ENCODE measurements at regions not wholly inside any gene's neighbourhood (a gene's known extent, or its start where the extent isn't known, plus 50 kb on each side); places are given as distances from the start of the nearest gene placed in this dataset.
"Not testable (repeated sequence)": the region's sequence is repeated elsewhere in the genome, so short reads cannot be mapped to it uniquely, and the experiment has no call there.

DNA sequence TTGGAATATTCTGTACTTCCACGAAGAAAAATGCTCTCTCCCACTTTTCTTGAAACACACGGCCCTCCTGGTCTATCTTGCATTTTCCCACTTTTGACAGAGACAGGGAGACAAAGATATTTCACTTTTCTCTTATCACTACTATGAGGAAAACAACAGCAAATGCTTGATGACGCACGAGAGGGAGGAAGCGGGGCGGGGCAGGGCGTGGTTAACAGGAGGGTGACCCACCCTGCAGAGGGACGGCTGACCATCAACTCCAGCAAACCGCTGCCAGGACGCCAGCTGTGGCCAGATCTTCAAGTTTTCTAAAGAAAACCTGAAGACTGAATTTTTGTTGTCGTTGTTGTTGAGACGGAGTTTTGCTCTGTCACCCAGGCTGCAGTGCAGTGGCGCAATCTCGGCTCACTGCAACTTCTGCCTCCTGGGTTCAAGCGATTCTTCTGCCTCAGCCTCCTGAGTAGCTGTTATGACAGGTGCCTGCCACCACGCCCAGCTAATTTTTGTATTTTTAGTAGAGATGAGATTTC is 63.8 kb downstream of the NSUN5 start:
- H3K4me1 Mint-ChIP-seq (ENCODE audit: low read depth); H3K36me3 Mint-ChIP-seq (ENCODE audit: low read depth); H3K9me3 Mint-ChIP-seq; H3K4me3 Mint-ChIP-seq; H3K27me3 Mint-ChIP-seq (ENCODE audit: insufficient read depth); H3K27ac Mint-ChIP-seq; DNase-seq: not testable (repeated sequence)

DNA sequence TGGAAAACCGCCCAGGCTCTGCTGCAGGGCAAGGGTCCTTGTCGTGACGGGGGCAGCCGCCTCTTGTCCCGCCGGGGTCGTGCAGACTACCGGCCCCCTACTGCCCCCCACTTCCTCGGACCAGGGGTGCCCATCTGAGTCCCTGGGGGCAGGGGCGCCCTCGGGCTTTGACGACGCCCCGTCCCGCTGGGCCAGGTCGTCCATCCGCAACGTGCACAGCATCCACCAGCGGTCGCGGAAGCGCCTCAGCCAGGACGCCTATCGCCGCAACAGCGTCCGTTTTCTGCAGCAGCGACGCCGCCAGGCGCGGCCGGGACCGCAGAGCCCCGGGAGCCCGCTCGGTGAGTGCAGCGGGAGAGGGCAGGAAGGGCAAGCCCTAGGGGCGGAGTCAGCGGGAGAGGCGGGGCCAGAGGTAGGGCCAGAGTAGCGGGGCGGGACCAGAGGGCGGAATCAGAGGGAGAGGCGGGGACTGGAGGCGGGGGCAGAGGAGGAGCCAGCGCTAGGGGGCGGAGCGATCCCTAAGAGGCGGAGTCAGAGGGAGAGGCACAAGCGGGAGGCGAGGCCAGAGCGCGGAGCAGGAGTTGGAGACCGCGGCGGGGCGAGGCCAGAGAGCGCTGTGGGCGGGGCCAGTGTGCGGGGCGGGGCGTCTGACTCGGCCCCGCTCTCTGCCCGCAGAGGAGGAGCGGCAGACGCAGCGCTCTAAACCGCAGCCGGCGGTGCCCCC is 73.5 kb downstream of the NSUN5 start:
- peak; percentile 72 for DNase-seq
- not testable (repeated sequence) for H3K27ac Mint-ChIP-seq; H3K27me3 Mint-ChIP-seq (ENCODE audit: insufficient read depth); H3K9me3 Mint-ChIP-seq; H3K36me3 Mint-ChIP-seq (ENCODE audit: low read depth); H3K4me3 Mint-ChIP-seq; H3K4me1 Mint-ChIP-seq (ENCODE audit: low read depth)

DNA sequence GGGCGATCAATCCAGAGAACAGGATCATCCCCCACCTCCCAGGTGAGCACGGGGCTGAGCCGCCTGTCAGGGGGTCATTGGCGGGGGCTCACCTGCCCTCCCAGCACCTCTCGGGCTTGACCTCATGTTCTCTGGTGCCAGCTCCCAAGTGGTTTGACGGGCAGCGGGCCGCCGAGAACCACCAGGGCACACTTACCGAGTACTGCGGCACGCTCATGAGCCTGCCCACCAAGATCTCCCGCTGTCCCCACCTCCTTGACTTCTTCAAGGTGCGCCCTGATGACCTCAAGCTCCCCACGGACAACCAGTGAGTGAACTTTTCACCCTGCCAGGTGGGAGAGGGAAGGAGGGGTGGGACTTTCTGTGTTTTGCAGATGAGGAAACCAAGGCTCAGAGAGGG is 82.9 kb downstream of the NSUN5 start:
- not testable (repeated sequence) for DNase-seq; H3K9me3 Mint-ChIP-seq; H3K36me3 Mint-ChIP-seq (ENCODE audit: low read depth); H3K4me1 Mint-ChIP-seq (ENCODE audit: low read depth); H3K4me3 Mint-ChIP-seq; H3K27ac Mint-ChIP-seq; H3K27me3 Mint-ChIP-seq (ENCODE audit: insufficient read depth)

DNA sequence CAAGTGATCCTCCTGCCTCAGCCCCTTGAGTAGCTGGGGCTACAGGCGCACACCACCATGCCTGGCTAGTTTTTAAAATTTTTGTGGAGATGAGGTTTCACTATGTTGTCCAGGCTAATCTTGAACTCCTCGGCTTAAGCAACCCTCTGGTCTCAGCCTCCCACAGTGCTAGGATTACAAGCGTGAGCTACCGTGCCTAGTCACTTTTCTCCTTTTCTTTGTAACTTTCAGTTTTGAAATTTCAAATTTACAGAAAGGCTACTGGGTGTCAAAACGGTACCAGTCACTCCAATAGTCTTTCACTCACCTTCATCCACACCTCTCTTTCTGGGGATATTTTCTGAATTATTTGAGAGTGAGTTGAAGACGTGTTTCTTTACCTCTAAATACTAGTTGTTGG is 86.9 kb downstream of the NSUN5 start:
- DNase-seq; H3K27ac Mint-ChIP-seq; H3K9me3 Mint-ChIP-seq; H3K4me1 Mint-ChIP-seq (ENCODE audit: low read depth); H3K4me3 Mint-ChIP-seq; H3K36me3 Mint-ChIP-seq (ENCODE audit: low read depth); H3K27me3 Mint-ChIP-seq (ENCODE audit: insufficient read depth): not testable (repeated sequence)

DNA sequence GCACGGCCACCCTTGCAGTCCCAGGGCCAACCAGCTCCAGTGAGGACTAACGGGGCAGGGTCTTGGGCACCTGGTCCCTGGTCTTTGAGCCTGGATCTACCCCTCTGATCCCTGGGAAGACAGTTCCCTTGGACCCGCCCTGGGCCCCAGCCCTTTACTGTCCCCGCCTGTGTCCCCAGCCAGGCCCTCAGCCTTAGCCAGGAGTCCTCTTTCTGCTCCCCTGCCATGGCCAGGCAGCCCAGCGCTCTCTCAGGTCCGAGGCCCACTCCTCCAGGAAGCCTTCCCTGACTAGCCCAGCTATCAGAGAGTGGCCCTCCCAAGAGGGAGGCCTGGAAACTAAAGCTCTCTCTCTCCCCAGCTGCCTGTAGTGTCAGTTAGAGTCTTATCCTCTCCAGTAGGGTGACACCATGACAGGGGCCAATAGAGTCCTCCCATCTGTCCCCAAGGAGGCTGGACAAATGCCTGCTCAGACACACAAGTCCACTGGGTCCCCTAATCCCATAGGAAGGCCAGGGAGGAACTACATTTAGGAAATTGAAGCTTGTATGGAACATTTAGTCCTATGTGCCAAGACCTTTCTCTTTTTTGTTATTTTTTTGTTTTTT is 87.8 kb downstream of the NSUN5 start:
- not testable (repeated sequence) for H3K36me3 Mint-ChIP-seq (ENCODE audit: low read depth); H3K27ac Mint-ChIP-seq; H3K9me3 Mint-ChIP-seq; H3K4me3 Mint-ChIP-seq; H3K4me1 Mint-ChIP-seq (ENCODE audit: low read depth); DNase-seq; H3K27me3 Mint-ChIP-seq (ENCODE audit: insufficient read depth)

DNA sequence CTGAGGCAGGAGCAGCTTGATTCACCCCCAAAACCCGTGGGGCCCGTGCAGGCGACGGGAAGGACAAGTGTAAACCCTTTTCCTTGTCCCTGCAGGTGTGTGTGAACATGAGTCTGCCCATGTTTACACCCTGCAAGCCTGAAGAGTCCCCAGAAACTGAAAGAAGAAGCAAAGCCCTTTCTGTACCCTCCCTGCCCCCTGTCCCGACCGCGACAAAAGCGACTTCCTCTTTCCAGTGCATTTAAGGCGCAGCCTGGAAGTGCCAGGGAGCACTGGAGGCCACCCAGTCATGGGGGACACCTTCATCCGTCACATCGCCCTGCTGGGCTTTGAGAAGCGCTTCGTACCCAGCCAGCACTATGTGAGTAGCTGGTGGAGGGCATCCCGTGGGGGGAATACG is 88.3 kb downstream of the NSUN5 start:
- not testable (repeated sequence) for H3K27ac Mint-ChIP-seq; H3K36me3 Mint-ChIP-seq (ENCODE audit: low read depth); H3K27me3 Mint-ChIP-seq (ENCODE audit: insufficient read depth); DNase-seq; H3K4me3 Mint-ChIP-seq; H3K9me3 Mint-ChIP-seq; H3K4me1 Mint-ChIP-seq (ENCODE audit: low read depth)

DNA sequence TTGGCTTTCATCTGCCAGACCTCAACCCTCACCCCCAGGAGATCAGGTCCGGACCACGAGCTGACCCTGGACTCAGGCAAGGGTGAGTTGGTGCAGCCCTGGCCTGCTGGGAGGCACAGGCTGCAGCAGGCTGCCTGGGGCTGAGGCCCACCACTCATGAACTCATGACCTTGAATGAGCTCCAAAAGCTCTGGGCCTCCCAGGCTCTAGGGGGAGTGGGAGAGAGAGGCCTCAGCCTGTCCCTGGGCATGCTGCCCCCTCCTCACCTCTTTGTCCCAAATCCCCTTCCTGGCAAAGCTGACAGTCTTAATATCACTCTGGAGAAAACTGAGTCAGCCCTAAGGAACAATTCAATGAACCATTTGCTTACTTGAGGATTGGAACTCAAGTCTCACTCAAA is 89.8 kb downstream of the NSUN5 start:
- H3K36me3 Mint-ChIP-seq (ENCODE audit: low read depth); H3K27me3 Mint-ChIP-seq (ENCODE audit: insufficient read depth); H3K4me3 Mint-ChIP-seq; H3K27ac Mint-ChIP-seq; DNase-seq; H3K4me1 Mint-ChIP-seq (ENCODE audit: low read depth); H3K9me3 Mint-ChIP-seq: not testable (repeated sequence)

DNA sequence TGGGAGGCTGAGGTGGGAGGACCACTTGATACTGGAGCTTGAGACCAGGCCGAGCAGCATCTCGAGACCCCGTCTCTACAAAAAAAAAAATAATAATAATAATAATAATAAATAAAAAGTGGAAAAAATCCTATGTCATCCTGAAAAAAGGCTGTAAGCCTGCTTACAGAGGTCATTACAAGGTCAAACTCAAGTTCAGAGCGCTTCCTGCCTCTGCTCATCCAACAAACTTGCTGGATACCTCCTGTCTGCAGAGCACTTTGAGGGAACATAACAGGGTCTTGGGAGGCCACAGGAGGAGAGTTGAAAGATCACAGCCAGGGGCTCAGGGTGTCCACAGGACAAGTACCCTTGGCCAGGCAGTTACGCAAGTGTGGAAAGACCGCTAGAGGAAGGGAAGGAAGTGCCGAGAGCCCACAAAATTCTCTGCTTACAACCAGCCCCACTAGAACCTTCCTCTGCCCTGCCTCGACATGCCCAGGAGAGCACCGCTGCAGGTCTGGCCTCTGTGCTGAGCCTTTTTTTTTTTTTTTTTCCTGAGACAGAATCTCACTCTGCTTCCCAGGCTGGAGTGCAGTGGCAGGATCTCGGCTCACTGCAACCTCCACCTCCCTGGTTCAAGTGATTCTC is 92.5 kb downstream of the NSUN5 start:
- not testable (repeated sequence) for H3K36me3 Mint-ChIP-seq (ENCODE audit: low read depth); DNase-seq; H3K4me1 Mint-ChIP-seq (ENCODE audit: low read depth); H3K27ac Mint-ChIP-seq; H3K9me3 Mint-ChIP-seq; H3K27me3 Mint-ChIP-seq (ENCODE audit: insufficient read depth); H3K4me3 Mint-ChIP-seq

DNA sequence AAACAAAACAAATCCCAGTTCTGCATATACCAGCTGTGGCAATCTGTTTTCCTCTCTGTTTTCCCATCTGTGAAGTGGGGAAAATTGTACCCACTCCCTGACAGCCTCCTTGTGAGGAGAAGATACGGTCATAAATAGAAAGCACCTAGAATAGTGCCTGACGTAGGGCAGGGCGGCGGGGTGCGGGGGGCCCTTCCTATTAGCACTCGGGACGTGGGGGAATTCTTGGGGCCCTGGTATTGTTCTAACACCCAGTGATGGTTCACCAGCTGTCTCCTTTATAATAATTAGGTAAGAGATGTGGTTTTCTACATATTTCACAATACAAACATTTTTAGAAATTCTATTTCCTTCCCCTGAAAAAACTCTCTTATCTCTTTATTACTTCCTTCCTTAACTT is 93.4 kb downstream of the NSUN5 start:
- not testable (repeated sequence) for DNase-seq; H3K9me3 Mint-ChIP-seq; H3K4me3 Mint-ChIP-seq; H3K4me1 Mint-ChIP-seq (ENCODE audit: low read depth); H3K27me3 Mint-ChIP-seq (ENCODE audit: insufficient read depth); H3K36me3 Mint-ChIP-seq (ENCODE audit: low read depth); H3K27ac Mint-ChIP-seq

DNA sequence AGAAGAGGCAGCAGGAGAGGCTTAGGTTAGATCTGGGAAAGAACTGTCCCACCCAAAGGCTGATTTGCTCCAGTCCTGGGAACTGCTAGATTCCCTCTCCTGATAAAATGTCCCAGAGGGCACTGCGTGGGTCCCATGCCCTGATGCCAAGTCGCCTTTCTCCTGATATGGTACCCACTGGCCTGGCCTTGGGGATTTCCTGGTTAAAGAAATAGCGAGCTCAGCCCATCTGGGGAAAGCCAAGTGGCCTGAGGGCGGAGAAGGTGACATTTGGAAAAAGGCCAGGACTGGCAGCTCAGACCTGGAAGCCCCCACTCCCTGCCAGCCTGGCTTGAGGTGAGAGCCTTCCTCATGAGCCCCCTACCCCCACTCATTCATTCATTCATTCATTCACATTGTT is 94.2 kb downstream of the NSUN5 start:
- H3K27me3 Mint-ChIP-seq (ENCODE audit: insufficient read depth); H3K36me3 Mint-ChIP-seq (ENCODE audit: low read depth); H3K4me3 Mint-ChIP-seq; DNase-seq; H3K4me1 Mint-ChIP-seq (ENCODE audit: low read depth); H3K9me3 Mint-ChIP-seq; H3K27ac Mint-ChIP-seq: not testable (repeated sequence)

DNA sequence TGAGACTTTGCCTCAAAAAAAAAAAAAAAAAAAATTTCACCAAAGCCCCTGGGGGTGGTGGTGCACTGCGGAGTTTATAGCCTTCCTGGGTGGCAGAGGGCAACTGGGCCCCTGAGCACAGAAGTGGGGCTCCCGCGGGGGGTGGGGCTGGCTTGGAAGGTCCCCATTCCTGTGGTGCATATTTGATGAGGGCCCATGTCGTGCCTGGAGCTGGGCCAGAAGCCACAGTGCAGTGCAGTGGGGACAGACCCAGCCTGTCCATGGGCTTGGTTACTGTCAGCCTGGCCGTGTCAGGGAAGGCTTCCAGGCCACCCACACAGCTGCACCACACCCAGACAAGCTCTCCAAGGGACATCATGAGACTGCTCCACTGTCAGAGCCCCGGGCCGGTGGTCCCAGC is 95.5 kb downstream of the NSUN5 start:
- DNase-seq; H3K4me3 Mint-ChIP-seq; H3K9me3 Mint-ChIP-seq; H3K27ac Mint-ChIP-seq; H3K4me1 Mint-ChIP-seq (ENCODE audit: low read depth); H3K36me3 Mint-ChIP-seq (ENCODE audit: low read depth); H3K27me3 Mint-ChIP-seq (ENCODE audit: insufficient read depth): not testable (repeated sequence)

DNA sequence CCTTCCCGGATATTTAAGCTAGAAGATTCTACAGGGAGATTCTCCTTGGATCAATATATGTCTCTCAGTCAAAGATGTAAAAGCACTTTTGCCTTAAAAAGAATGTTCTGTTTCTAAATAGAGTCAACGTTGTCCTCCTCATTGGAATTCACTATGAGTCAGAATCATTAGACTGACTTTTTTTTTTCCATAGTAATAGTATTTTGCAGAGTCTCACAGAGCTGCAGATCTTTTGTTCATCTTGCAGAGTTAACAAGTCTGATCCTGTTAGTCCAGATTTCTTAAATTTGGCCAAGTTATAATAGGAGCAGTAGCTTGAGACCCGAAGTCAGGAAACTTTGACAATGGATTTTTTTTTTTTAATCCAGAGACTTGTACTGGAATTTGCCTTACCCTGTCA is 103.0 kb downstream of the NSUN5 start:
- not testable (repeated sequence) for H3K27me3 Mint-ChIP-seq (ENCODE audit: insufficient read depth); H3K4me3 Mint-ChIP-seq; H3K27ac Mint-ChIP-seq; H3K36me3 Mint-ChIP-seq (ENCODE audit: low read depth); DNase-seq; H3K9me3 Mint-ChIP-seq
- peaks cover 11% of the 10 kb centered on the region for H3K4me1 Mint-ChIP-seq (ENCODE audit: low read depth)

DNA sequence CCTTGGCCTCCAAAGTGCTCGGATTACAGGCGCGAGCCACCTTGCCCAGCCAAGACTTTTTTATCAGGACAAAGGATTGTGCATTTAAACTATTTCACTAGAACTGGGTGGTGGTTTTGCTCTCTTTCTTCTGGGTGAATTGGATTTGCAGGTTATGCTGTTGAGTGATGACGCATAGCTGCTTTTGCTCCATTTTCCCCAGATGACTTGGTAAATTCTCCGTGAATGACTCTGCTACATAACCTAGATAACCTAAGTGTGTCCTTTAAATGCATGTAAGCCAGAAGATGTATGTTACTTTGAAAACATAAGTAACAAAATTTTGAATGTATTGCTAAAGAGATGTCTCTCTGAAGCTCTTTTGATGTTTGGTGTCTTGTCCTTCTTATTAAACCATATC is 103.7 kb downstream of the NSUN5 start:
- DNase-seq, result peak; percentile 81
- Mint-ChIP-seq H3K27ac (peak overlapping the region; percentile 73), H3K4me3 (peak overlapping the region; percentile 29), H3K4me1 (ENCODE audit: low read depth) (peaks cover 11% of the 10 kb centered on the region)
- not testable (repeated sequence) for H3K27me3 Mint-ChIP-seq (ENCODE audit: insufficient read depth); H3K9me3 Mint-ChIP-seq; H3K36me3 Mint-ChIP-seq (ENCODE audit: low read depth)

DNA sequence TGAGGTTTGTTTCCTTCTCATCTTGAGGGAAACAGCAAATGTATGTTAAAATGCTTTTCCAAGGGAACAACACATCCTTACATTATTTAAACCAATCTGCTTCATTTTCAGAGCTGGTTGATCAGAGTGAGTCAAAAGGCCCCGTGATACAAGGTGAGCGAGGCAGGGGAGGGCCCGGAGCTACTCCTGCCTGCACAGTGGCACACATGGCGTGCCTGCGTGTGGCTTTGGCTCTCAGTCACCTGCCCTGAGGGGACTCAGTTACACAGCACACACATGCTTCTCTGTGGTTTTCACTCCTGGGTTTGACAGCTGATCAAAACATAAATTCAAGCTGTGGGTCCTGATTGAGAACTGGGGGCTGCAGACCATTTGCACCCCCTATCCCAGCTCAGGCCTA is 105.3 kb downstream of the NSUN5 start:
- not testable (repeated sequence) for H3K27me3 Mint-ChIP-seq (ENCODE audit: insufficient read depth); H3K4me3 Mint-ChIP-seq; H3K9me3 Mint-ChIP-seq; H3K27ac Mint-ChIP-seq; H3K36me3 Mint-ChIP-seq (ENCODE audit: low read depth)
- DNase-seq, result peak; percentile 33
- peaks cover 11% of the 10 kb centered on the region for H3K4me1 Mint-ChIP-seq (ENCODE audit: low read depth)
